DOHH2 (cell line): ENCODE measurements at regions not wholly inside any gene's neighbourhood (a gene's known extent, or its start where the extent isn't known, plus 50 kb on each side); places are given as distances from the start of the nearest gene placed in this dataset.

ENCODE experiments used
- CTCF ChIP-seq: fragments of 200-600 bp; sonication (generic); IDR thresholded peaks from one replicate; pipeline ENCODE4 v1.5.1; 2014; ENCODE audit warnings: antibody characterized with exemption, mild to moderate bottlenecking, low read depth, low read length; ENCODE audit not compliant: poor library complexity, severe bottlenecking
- EZH2phosphoT487 ChIP-seq: fragments of 200-600 bp; sonication (generic); IDR thresholded peaks from 2 replicates; pipeline ENCODE4 v1.6.1; 2017; ENCODE audit warnings: borderline replicate concordance, mild to moderate bottlenecking, antibody characterized with exemption, low read length, moderate library complexity, mixed read lengths

GRCh38 chr18:1929720-1930119, 641.6 kb downstream of the METTL4 start:
- TF ChIP-seq CTCF (no peak), EZH2phosphoT487 (no peak)
